Epidermal melanocyte (primary cell): ENCODE measurements at regions not wholly inside any gene's neighbourhood (a gene's known extent, or its start where the extent isn't known, plus 50 kb on each side); places are given as distances from the start of the nearest gene placed in this dataset.

Experiments
- DNase-seq: peaks from one replicate; pipeline ENCODE4 v3.0.0; 2011; ENCODE audit warnings: low spot score; ENCODE audit not compliant: insufficient read length

DNA sequence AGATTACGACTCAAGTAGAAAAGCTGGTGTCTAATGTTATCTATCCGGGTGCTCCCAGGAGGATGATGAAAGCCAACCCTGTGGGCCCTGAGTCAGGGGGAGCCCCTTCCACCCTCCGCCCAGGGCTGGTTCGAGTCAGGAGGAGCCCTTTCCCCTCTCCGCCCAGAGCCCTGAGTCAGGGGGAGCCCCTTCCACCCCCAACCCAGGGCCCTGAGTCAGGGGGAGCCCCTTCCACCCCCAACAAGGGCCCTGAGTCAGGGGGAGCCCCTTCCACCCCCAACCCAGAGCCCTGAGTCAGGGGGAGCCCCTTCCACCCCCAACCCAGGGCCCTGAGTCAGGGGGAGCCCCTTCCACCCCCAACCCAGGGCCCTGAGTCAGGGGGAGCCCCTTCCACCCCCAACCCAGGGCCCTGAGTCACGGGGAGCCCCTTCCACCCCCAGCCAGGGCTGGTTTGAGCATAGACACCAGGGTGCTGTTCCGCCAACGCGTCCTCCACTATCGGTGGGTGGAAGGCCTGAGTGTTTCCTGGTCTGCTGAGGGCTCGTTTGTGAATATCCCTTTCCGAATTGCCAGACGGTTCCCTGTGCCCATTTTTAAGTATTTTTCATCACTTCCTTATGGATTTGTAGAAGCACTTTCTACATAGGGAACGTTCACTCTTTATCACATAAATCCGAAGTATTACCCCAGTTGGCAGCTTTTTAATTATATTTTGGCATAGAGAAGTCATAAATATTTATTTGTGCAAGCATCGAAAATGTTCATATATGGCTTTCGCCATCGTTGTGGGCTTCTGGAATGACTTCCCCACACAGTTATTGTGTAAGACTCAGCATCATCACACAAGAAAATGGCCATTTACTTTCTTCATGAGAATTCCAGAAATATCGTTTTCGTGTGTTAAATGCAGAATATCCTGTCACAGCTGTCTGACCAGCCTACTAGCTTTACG, 380.6 kb downstream of the BRD1 start:
- no peak for DNase-seq

DNA sequence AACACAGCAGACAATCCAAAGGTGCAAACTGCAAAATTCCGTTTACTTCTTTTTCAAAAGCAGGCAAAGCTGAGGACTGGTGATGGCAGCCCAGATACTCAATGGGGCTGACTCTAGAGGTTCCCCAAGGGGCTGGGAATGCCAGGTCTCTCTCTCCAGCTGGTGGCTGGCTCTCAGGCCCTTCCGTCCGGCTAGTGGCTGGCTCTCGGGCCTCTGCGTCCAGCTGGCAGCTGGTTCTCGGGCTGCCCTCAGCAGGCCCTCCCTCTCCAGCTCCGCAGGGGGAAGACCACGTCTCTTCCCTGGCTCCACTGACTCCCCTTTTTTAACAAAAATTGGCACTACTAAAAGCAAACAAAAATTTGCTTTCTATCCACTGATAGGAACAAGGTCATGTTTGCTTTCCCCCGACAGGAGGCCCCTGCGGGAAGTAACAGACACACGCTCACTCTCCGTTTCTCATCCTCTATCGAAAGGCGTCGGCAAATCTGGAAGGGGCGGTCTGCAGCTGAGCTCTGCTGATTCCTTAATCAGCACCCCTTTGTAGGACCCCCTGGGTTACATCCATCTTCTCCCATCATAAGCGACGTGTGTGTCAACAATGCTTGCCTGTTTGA, 381.4 kb downstream of the BRD1 start:
- DNase-seq, result no peak

DNA sequence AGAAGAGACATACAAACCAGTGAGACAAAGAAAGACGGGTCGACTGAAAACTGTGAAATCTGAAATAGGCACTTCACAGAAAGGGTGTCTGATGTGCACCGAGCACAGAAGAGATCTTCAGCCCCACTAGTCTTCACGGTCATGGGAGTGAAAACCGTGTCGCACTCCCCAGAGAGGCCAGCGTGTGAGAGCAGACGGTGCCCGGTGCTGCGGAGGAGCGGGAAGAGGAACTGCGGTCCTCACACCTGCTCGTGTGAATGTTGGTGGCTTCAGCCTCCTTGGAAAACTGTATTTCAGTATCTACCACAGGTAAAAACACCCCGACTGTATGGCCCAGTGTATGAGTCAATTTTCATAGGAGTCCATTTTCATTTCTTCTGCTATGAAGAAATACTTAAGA, 382.9 kb downstream of the BRD1 start:
- DNase-seq, result no peak

DNA sequence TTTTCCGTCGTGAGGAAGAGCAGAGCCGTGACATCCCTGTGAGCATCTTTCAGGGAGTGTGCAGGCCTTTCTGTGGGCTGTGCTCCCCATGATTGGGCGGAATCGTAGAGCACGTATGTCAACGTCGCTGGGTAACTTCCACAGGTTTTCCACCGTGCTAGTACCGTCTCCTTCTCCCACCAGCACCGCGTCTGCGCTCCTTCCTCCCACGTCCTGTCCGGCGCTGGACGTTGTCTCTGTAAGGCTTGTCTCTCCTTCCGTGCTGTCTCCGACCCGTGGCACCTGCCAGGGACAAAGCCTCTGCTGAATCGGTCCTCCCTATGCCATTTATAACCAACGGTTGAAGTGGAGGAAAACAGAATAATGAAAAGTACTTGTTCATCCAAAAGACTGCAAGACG, 386.7 kb downstream of the BRD1 start:
- no peak for DNase-seq

- DNase-seq, result no peak
These were observed 388.3 kb downstream of the BRD1 start for GRCh38 chr22:49439373-49439772.

- DNase-seq, result no peak
These were observed 389.7 kb downstream of the BRD1 start for GRCh38 chr22:49437956-49438355.

- DNase-seq, result no peak
These were observed 390.3 kb downstream of the BRD1 start for GRCh38 chr22:49437356-49437755.

DNA sequence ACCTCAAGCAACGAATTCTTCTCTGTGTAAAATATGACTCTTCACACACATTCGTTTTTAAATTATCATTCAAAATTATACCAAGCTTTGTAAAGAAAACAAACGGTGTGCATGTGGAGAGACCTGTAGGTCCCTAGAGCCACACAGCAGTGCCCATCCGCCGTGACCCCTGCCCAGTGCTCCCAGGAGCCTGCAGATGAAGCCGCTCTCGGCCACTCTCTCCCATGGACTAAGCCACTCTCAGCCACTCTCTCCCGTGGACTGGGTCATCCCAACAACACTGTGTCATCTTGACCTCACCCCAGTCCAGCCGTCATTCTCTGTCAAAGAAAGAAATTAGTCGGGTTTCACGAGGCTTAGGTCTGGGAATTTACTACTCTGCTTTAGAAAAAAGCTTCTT, 391.6 kb downstream of the BRD1 start:
- no peak for DNase-seq

GRCh38 chr22:49435596-49435995, 392.1 kb downstream of the BRD1 start:
- DNase-seq, result no peak

DNA sequence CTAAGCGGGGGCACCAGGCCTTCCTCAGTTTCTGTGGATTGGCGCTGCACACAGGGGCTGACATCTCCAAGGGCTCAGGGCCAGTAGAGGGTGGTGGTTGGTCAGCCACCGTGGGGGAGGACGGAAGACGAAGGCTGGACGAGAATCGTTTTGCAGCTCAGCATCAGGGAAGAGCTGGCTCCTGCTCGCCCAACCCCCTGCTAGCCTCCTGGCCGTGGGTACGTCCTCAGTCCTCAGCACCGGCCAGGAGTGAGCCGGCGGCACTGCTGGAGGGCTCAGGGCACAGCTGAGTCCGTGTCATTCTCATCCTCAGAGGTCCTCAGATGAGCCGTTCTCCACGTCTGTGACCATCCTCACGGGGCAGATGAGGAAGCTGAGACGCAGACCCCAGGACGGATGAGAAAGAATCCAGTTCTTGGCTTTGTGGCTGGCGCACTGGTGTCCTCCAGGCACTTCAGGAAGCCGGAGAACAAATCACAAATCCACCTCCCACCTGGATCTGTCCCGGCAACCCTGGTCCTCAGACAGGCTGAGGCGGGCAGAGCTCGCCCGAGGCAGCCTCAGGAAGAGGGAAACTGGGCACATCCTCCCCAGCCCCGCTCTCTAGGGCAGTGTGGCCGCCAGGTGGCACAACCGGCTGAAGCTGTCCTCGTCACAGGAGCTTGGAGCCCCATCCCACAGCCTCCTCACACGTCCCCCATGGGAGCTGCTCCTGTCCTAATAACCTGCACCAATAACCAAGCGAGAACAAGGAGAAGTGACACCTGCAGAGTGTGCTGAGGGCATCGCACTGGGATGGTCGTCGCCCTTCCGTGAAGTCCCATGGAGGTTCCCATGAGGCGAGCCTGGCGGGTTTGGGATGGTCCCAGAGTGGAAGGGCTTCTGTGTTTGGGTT, 393.7 kb downstream of the BRD1 start:
- DNase-seq, result no peak

- DNase-seq, result no peak
These were observed 394.7 kb downstream of the BRD1 start for GRCh38 chr22:49432897-49433443.

GRCh38 chr22:49432211-49432896, 395.3 kb downstream of the BRD1 start:
- no peak for DNase-seq

DNA sequence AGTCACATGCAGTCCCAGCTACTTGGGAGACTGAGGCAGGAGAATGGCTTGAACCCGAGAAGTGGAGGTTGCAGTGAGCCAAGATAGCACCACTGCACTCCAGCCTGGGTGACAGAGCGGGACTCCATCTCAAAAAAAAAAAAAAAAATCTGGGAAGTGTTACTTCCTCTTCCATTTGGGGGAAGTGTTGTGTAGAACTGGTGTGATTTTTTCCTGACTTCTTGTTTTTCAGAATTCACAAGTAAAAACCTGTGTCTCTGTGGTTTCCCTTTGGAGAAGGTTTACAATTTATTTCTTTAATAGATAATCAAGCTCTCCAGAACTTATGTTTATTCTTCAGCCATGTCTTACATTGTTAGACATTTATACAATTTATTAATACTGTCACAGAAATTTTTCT, 396.1 kb downstream of the BRD1 start:
- no peak for DNase-seq

GRCh38 chr22:49429066-49429465, 398.6 kb downstream of the BRD1 start:
- DNase-seq, result no peak

- DNase-seq, result no peak
These were observed 399.7 kb downstream of the BRD1 start for GRCh38 chr22:49427941-49428340.

DNA sequence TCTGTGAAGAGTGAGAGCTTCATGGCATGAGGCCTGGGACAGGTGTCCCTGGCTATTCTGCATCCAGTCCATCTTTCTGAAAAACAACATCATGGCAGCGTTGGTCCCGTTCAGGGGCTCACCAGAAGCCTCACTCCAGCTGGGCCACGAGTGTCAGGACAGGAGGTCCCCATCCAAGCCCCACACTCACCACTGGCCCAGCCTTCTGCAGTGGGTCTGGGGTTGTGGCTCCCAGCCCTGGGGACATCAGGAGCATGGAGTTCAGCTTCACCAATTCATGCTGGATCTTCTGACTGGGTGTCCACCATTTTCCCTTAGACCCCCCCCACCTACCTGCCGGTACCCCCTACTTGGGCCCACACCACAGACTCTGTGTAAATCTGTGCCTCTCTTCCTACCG, 400.3 kb downstream of the BRD1 start:
- DNase-seq, result no peak

DNA sequence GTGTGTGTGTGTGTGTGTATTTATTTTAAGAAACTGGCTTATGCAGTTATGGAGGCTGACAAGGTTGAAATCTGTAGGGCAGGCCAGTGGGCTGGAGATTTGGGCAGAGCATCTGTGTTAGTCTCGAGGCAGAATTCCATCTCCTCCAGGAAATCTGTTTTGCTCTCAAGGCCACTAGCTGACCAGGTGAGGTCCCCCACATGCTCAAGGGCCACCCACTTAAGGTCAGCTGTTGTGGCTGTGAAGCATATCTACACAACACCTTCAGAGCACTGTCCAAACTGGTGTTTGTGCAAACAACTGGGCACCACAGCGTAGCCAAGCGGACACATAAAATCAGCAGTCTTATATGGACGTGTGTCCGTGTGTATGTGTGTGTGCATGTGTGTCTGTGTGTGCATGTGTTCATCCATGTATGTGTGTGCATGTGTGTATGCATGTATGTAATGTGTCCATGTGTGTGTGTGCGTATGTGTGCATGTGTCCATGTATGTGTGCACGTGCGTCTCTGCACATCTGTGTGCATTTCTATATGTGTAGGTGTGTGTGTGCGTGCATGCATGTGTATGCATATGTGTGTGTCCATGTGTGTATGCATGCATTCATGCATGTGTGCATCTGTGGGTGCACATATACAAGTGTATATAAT, 400.9 kb downstream of the BRD1 start:
- DNase-seq, result no peak

DNA sequence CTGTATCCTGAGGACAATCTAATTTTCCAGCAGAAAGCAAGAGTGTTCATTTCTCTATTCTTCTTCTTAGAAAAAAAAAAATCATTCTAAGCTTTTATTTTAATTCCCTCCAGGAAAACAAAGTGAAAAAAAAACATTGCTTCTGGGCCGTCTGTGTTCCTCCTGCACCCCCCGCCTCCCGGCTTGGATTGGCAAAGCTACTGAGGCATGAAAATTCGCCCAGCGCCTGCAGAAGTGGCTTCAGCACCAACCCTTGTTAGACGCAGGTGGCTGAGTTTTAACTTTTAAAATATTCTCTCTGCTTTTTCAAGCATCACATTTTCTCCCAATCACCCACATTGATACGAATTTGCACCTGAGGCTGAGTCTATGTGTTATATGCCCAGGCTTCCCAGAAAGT, 401.6 kb downstream of the BRD1 start:
- DNase-seq, result no peak

DNA sequence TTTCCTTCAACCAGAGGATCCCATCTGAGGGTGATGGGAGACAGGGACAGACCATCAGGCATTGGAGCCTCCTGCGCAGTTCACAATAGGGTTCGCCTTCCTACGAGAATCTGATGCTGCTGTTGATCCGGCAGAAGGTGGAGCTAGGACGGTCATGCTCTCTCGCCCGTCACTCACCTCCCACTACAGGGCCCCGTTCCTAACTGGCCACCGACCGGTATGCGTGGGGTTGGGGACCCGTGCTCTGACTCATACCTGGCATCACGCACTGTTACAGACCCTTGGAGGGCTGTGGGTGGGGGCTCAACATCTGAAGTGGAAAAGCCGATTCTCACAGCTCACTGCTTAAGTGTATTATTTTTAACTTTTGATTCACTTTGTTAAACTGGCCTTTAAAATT, 402.3 kb downstream of the BRD1 start:
- DNase-seq, result no peak

DNA sequence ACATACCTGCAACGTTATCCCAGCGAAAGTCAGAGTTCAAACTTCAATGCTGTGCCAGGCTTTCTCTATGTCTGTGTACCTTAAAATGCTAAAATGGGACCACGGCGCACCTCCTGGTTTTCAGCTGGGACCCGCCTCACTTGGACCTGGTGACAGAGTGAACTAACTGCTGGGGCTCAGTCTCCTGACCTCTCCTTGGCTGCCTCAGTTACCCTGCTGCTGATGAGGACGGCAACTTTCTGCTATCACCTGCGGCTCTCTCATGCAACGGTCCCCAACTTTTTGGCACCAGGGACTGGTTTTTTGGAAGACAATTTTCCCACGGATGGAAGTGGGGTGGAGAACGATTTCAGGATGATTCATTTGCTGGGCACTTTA, 402.8 kb downstream of the BRD1 start:
- no peak for DNase-seq
